ENCODE measurements at regions not wholly inside any gene's neighbourhood (a gene's known extent, or its start where the extent isn't known, plus 50 kb on each side); places are given as distances from the start of the nearest gene placed in this dataset.

- H3K9me3 ChIP-seq (ENCODE audit: control insufficient read depth, low read length) = no peaks in the 10 kb centered on the region
- DNase-seq (no peak), ATAC-seq (ENCODE audit: low FRiP score) (no peak)
- H3K4me1 ChIP-seq (ENCODE audit: control insufficient read depth in 1 of 2, insufficient read depth in 2 of 2, low read length in 2 of 2) = no peaks in the 10 kb centered on the region
- H3K27ac ChIP-seq (ENCODE audit: low read depth in 1 of 2, low read length in 2 of 2) = no peak overlapping the region
- H3K27me3 ChIP-seq (ENCODE audit: control insufficient read depth in 1 of 2, insufficient read depth in 2 of 2, low read length in 1 of 2) = no peaks in the 10 kb centered on the region
- intact Hi-C loops (cut with DNase I) = no loop called here
- 65 to 72% methylated on average over 6 of the region's 6 CpGs for WGBS, 2 donors
- H3K4me3 ChIP-seq (ENCODE audit: low read length in 2 of 2) = no peak overlapping the region
- H3K36me3 ChIP-seq (ENCODE audit: control insufficient read depth in 1 of 2, insufficient read depth in 2 of 2, low read length in 1 of 2) = peaks cover 0 to 8% of the 10 kb centered on the region in 2 donors
Measured at GRCh38 chr21:36254106-36254941, 65.7 kb upstream of the MORC3 start.

GRCh38 chr21:36255663-36256062 is 64.3 kb upstream of the MORC3 start:
- Histone ChIP-seq H3K27ac (ENCODE audit: low read depth in 1 of 2, low read length in 2 of 2) (no peak overlapping the region), H3K27me3 (ENCODE audit: control insufficient read depth in 1 of 2, insufficient read depth in 2 of 2, low read length in 1 of 2) (no peaks in the 10 kb centered on the region), H3K36me3 (ENCODE audit: control insufficient read depth in 1 of 2, insufficient read depth in 2 of 2, low read length in 1 of 2) (peaks cover 0 to 8% of the 10 kb centered on the region in 2 donors), H3K4me3 (ENCODE audit: low read length in 2 of 2) (no peak overlapping the region), H3K4me1 (ENCODE audit: control insufficient read depth in 1 of 2, insufficient read depth in 2 of 2, low read length in 2 of 2) (no peaks in the 10 kb centered on the region), H3K9me3 (ENCODE audit: control insufficient read depth, low read length) (no peaks in the 10 kb centered on the region)
- intact Hi-C loops (cut with DNase I) = no loop called here
- DNase-seq (no peak), ATAC-seq (ENCODE audit: low FRiP score) (no peak)
- WGBS, 2 donors = 91 to 93% methylated on average over 5 of the region's 5 CpGs

- no peak overlapping the region for H3K4me3 ChIP-seq (ENCODE audit: low read length in 2 of 2)
- H3K27me3 ChIP-seq (ENCODE audit: control insufficient read depth in 1 of 2, insufficient read depth in 2 of 2, low read length in 1 of 2) = no peaks in the 10 kb centered on the region
- 57 to 93% methylated on average over 1 of the region's 1 CpG for WGBS, 2 donors
- ATAC-seq (ENCODE audit: low FRiP score) (no peak), DNase-seq (no peak)
- intact Hi-C loops (cut with DNase I) = no loop called here
- H3K27ac ChIP-seq (ENCODE audit: low read depth in 1 of 2, low read length in 2 of 2) = no peak overlapping the region
- no peaks in the 10 kb centered on the region for H3K9me3 ChIP-seq (ENCODE audit: control insufficient read depth, low read length)
- no peaks in the 10 kb centered on the region for H3K4me1 ChIP-seq (ENCODE audit: control insufficient read depth in 1 of 2, insufficient read depth in 2 of 2, low read length in 2 of 2)
- peaks cover 0 to 8% of the 10 kb centered on the region in 2 donors for H3K36me3 ChIP-seq (ENCODE audit: control insufficient read depth in 1 of 2, insufficient read depth in 2 of 2, low read length in 1 of 2)
Measured at GRCh38 chr21:36257657-36258056, 62.3 kb upstream of the MORC3 start.

GRCh38 chr21:36260030-36260787 is 59.8 kb upstream of the MORC3 start:
- WGBS, 2 donors = 36 to 37% methylated on average over 10 of the region's 10 CpGs
- ATAC-seq (ENCODE audit: low FRiP score) (peak; percentile 85), DNase-seq (no peak)
- intact Hi-C loops (cut with DNase I) = loop anchor here in 1 of 2 donors (5.0 to 10.0 kb wide), 2 partner anchors 62 to 115 kb away; partner anchors contain the start of gene MORC3
- Histone ChIP-seq H3K4me1 (ENCODE audit: control insufficient read depth in 1 of 2, insufficient read depth in 2 of 2, low read length in 2 of 2) (no peaks in the 10 kb centered on the region), H3K9me3 (ENCODE audit: control insufficient read depth, low read length) (no peaks in the 10 kb centered on the region), H3K27me3 (ENCODE audit: control insufficient read depth in 1 of 2, insufficient read depth in 2 of 2, low read length in 1 of 2) (no peaks in the 10 kb centered on the region), H3K4me3 (ENCODE audit: low read length in 2 of 2) (peak overlapping the region; percentile 70 to 91), H3K36me3 (ENCODE audit: control insufficient read depth in 1 of 2, insufficient read depth in 2 of 2, low read length in 1 of 2) (no peaks in the 10 kb centered on the region), H3K27ac (ENCODE audit: low read depth in 1 of 2, low read length in 2 of 2) (peak overlapping the region in 1 of 2 donors; percentile 45)

GRCh38 chr21:36260802-36261201 is 59.2 kb upstream of the MORC3 start:
- DNase-seq (no peak), ATAC-seq (ENCODE audit: low FRiP score) (no peak)
- Histone ChIP-seq H3K4me3 (ENCODE audit: low read length in 2 of 2) (no peak overlapping the region), H3K27me3 (ENCODE audit: control insufficient read depth in 1 of 2, insufficient read depth in 2 of 2, low read length in 1 of 2) (no peaks in the 10 kb centered on the region), H3K27ac (ENCODE audit: low read depth in 1 of 2, low read length in 2 of 2) (no peak overlapping the region), H3K4me1 (ENCODE audit: control insufficient read depth in 1 of 2, insufficient read depth in 2 of 2, low read length in 2 of 2) (no peaks in the 10 kb centered on the region), H3K9me3 (ENCODE audit: control insufficient read depth, low read length) (no peaks in the 10 kb centered on the region), H3K36me3 (ENCODE audit: control insufficient read depth in 1 of 2, insufficient read depth in 2 of 2, low read length in 1 of 2) (no peaks in the 10 kb centered on the region)
- intact Hi-C loops (cut with DNase I) = loop anchor here in 1 of 2 donors (5.0 to 10.0 kb wide), 2 partner anchors 61 to 116 kb away; partner anchors contain the start of gene MORC3
- WGBS, 2 donors = 94 to 95% methylated on average over 5 of the region's 5 CpGs

- ATAC-seq (ENCODE audit: low FRiP score) (no peak), DNase-seq (no peak)
- WGBS, 2 donors = 91 to 92% methylated on average over 5 of the region's 5 CpGs
- intact Hi-C loops (cut with DNase I) = loop anchor here in 1 of 2 donors (5.0 to 10.0 kb wide), 2 partner anchors 61 to 117 kb away; partner anchors contain the start of gene MORC3
- Histone ChIP-seq H3K9me3 (ENCODE audit: control insufficient read depth, low read length) (no peaks in the 10 kb centered on the region), H3K36me3 (ENCODE audit: control insufficient read depth in 1 of 2, insufficient read depth in 2 of 2, low read length in 1 of 2) (no peaks in the 10 kb centered on the region), H3K4me3 (ENCODE audit: low read length in 2 of 2) (no peak overlapping the region), H3K4me1 (ENCODE audit: control insufficient read depth in 1 of 2, insufficient read depth in 2 of 2, low read length in 2 of 2) (no peaks in the 10 kb centered on the region), H3K27me3 (ENCODE audit: control insufficient read depth in 1 of 2, insufficient read depth in 2 of 2, low read length in 1 of 2) (no peaks in the 10 kb centered on the region), H3K27ac (ENCODE audit: low read depth in 1 of 2, low read length in 2 of 2) (no peak overlapping the region)
Measured at GRCh38 chr21:36261459-36261858, 58.5 kb upstream of the MORC3 start.

- H3K4me3 ChIP-seq (ENCODE audit: low read length in 2 of 2) = no peak overlapping the region
- intact Hi-C loops (cut with DNase I) = loop anchor here in 1 of 2 donors (5.0 to 10.0 kb wide), 2 partner anchors 59 to 119 kb away; partner anchors contain the start of gene MORC3
- 95% methylated on average over 8 of the region's 8 CpGs for WGBS, 2 donors
- DNase-seq (no peak), ATAC-seq (ENCODE audit: low FRiP score) (no peak)
- no peaks in the 10 kb centered on the region for H3K9me3 ChIP-seq (ENCODE audit: control insufficient read depth, low read length)
- no peaks in the 10 kb centered on the region for H3K36me3 ChIP-seq (ENCODE audit: control insufficient read depth in 1 of 2, insufficient read depth in 2 of 2, low read length in 1 of 2)
- H3K4me1 ChIP-seq (ENCODE audit: control insufficient read depth in 1 of 2, insufficient read depth in 2 of 2, low read length in 2 of 2) = no peaks in the 10 kb centered on the region
- H3K27ac ChIP-seq (ENCODE audit: low read depth in 1 of 2, low read length in 2 of 2) = no peak overlapping the region
- no peaks in the 10 kb centered on the region for H3K27me3 ChIP-seq (ENCODE audit: control insufficient read depth in 1 of 2, insufficient read depth in 2 of 2, low read length in 1 of 2)
Measured at GRCh38 chr21:36263797-36264196, 56.2 kb upstream of the MORC3 start.

- WGBS, 2 donors = 88 to 95% methylated on average over 9 of the region's 9 CpGs
- Histone ChIP-seq H3K36me3 (ENCODE audit: control insufficient read depth in 1 of 2, insufficient read depth in 2 of 2, low read length in 1 of 2) (no peaks in the 10 kb centered on the region), H3K27me3 (ENCODE audit: control insufficient read depth in 1 of 2, insufficient read depth in 2 of 2, low read length in 1 of 2) (no peaks in the 10 kb centered on the region), H3K4me3 (ENCODE audit: low read length in 2 of 2) (no peak overlapping the region), H3K27ac (ENCODE audit: low read depth in 1 of 2, low read length in 2 of 2) (no peak overlapping the region), H3K4me1 (ENCODE audit: control insufficient read depth in 1 of 2, insufficient read depth in 2 of 2, low read length in 2 of 2) (no peaks in the 10 kb centered on the region), H3K9me3 (ENCODE audit: control insufficient read depth, low read length) (no peaks in the 10 kb centered on the region)
- no peak for ATAC-seq (ENCODE audit: low FRiP score)
- intact Hi-C loops (cut with DNase I) = loop anchor here in 1 of 2 donors (10.0 kb wide), 1 partner anchor 121 kb away; no protein-coding TSS in a partner anchor
- no peak for DNase-seq
Measured at GRCh38 chr21:36265431-36265830, 54.6 kb upstream of the MORC3 start.

Measured in aorta (tissue), 5 donors.